ENCODE measurements at regions not wholly inside any gene's neighbourhood (a gene's known extent, or its start where the extent isn't known, plus 50 kb on each side); places are given as distances from the start of the nearest gene placed in this dataset.

- TF ChIP-seq POLR2AphosphoS5 (IDR thresholded peaks at IDR 0.05; ENCODE audit: borderline replicate concordance, low read depth, low read length): no peak
- no peak for TF ChIP-seq EZH2 (IDR thresholded peaks at IDR 0.05)
- no peak for TF ChIP-seq FOXP2 (optimal IDR thresholded peaks at IDR 0.05; ENCODE audit: control extremely low read depth, extremely low read length, insufficient read depth)
These were observed 2038.0 kb downstream of the TP53TG3F start for GRCh38 chr16:35497399-35497798.
